Esophagus muscularis mucosa (tissue), 3 donors: ENCODE measurements at regions not wholly inside any gene's neighbourhood (a gene's known extent, or its start where the extent isn't known, plus 50 kb on each side); places are given as distances from the start of the nearest gene placed in this dataset.

ENCODE experiments used
- CTCF ChIP-seq, 3 experiments: fragments of 200-600 bp in 2 of 3; fragments of 450-650 bp in 1 of 3; sonication (generic) in 2 of 3; IDR thresholded peaks; one replicate each; pipeline ENCODE4 v1.5.1; 2017 to 2019; ENCODE audit warnings: antibody characterized with exemption in 3 of 3, mild to moderate bottlenecking in 2 of 3, moderate library complexity in 1 of 3
- EP300 ChIP-seq: sonication (generic); formaldehyde crosslinking; IDR thresholded peaks from one replicate; pipeline ENCODE4 v1.6.1; 2017; ENCODE audit warnings: antibody characterized with exemption

- TF ChIP-seq CTCF (IDR thresholded peaks at IDR 0.05): no peak
- no peak for TF ChIP-seq EP300
Measured at GRCh38 chr9:89743216-89743572, 138.4 kb downstream of the GADD45G start.
